Peyer's patch (tissue), 4 donors: ENCODE measurements at regions not wholly inside any gene's neighbourhood (a gene's known extent, or its start where the extent isn't known, plus 50 kb on each side); places are given as distances from the start of the nearest gene placed in this dataset.

Experiments used
- POLR2A ChIP-seq, 2 donors: fragments of 450-650 bp; IDR thresholded peaks; one replicate each; pipeline ENCODE4 v1.5.1; 2017; ENCODE audit warnings: antibody characterized with exemption in 2 of 2, mild to moderate bottlenecking in 2 of 2, moderate library complexity in 2 of 2
- TF ChIP-seq, protein P1 (sequence below), 6 experiments: fragments of 450-650 bp in 4 of 6; fragments of 200-600 bp in 2 of 6; sonication (generic) in 1 of 6; IDR thresholded peaks; one replicate each; pipeline ENCODE4 v1.5.1; 2017 to 2019; ENCODE audit warnings: antibody characterized with exemption in 6 of 6, mild to moderate bottlenecking in 3 of 6, moderate library complexity in 1 of 6

DNA sequence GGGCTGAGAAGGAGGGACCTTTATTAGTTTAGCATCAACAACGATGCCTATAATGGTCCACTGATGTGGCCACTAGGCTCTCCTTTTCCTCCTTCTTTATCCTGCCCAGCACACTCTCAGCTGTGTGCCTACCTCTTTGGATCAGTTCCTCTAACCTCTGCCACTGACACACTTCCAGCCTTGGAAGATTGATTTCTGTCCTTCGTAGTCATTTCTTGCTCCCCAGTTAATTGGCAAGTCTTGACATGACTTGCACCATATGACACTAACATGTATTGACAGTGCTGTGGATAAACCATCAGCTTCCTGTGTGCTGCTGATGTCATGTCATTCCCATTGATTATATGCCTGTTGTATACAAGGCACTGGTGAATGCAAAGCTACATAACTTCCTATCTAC lies 90.2 kb upstream of the PLEKHG7 start:
- no peak for TF ChIP-seq POLR2A (IDR thresholded peaks at IDR 0.05)
- TF ChIP-seq, protein P1, sequence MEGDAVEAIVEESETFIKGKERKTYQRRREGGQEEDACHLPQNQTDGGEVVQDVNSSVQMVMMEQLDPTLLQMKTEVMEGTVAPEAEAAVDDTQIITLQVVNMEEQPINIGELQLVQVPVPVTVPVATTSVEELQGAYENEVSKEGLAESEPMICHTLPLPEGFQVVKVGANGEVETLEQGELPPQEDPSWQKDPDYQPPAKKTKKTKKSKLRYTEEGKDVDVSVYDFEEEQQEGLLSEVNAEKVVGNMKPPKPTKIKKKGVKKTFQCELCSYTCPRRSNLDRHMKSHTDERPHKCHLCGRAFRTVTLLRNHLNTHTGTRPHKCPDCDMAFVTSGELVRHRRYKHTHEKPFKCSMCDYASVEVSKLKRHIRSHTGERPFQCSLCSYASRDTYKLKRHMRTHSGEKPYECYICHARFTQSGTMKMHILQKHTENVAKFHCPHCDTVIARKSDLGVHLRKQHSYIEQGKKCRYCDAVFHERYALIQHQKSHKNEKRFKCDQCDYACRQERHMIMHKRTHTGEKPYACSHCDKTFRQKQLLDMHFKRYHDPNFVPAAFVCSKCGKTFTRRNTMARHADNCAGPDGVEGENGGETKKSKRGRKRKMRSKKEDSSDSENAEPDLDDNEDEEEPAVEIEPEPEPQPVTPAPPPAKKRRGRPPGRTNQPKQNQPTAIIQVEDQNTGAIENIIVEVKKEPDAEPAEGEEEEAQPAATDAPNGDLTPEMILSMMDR (IDR thresholded peaks at IDR 0.05): no peak
